ENCODE measurements at regions not wholly inside any gene's neighbourhood (a gene's known extent, or its start where the extent isn't known, plus 50 kb on each side); places are given as distances from the start of the nearest gene placed in this dataset.

GRCh38 chr22:22414266-22414665 lies 94.3 kb downstream of the ZNF280B start:
- TF ChIP-seq CTCF (IDR thresholded peaks at IDR 0.05) = no peak
- no peaks in the 10 kb centered on the region for H3K9me3 ChIP-seq (ENCODE audit: control insufficient read depth, insufficient read depth, low read length)
- H3K4me1 ChIP-seq (ENCODE audit: control insufficient read depth, insufficient read depth, low read length) = peaks cover 8% of the 10 kb centered on the region
- H3K36me3 Mint-ChIP-seq = no peaks in the 10 kb centered on the region
- H3K4me3 Mint-ChIP-seq = no peak overlapping the region
- WGBS (ENCODE audit: insufficient coverage) = 71% methylated on average over 1 of the region's 1 CpG
- ATAC-seq = no peak
- H3K27me3 ChIP-seq (ENCODE audit: control insufficient read depth, insufficient read depth, low read length) = peaks cover 2% of the 10 kb centered on the region
- H3K27me3 Mint-ChIP-seq (ENCODE audit: low read depth in 2 of 2) = peaks cover 26 to 66% of the 10 kb centered on the region in 2 donors
- no peak overlapping the region for H3K4me3 ChIP-seq (ENCODE audit: low read length)
- DNase-seq = no peak
- H3K27ac Mint-ChIP-seq = no peak overlapping the region
- H3K4me1 Mint-ChIP-seq = no peaks in the 10 kb centered on the region
- intact Hi-C loops (cut with micrococcal nuclease) = no loop called here
- no peaks in the 10 kb centered on the region for H3K36me3 ChIP-seq (ENCODE audit: control insufficient read depth, insufficient read depth, low read length)
- H3K9me3 Mint-ChIP-seq = no peaks in the 10 kb centered on the region
- H3K27ac ChIP-seq (ENCODE audit: low read length) = no peak overlapping the region

- no peak overlapping the region for H3K4me3 ChIP-seq (ENCODE audit: low read length)
- no peaks in the 10 kb centered on the region for H3K36me3 Mint-ChIP-seq
- no peak for DNase-seq
- WGBS (ENCODE audit: insufficient coverage) = 88% methylated on average over 5 of the region's 9 CpGs
- H3K27me3 ChIP-seq (ENCODE audit: control insufficient read depth, insufficient read depth, low read length) = peaks cover 2% of the 10 kb centered on the region
- H3K27ac ChIP-seq (ENCODE audit: low read length) = no peak overlapping the region
- H3K9me3 ChIP-seq (ENCODE audit: control insufficient read depth, insufficient read depth, low read length) = no peaks in the 10 kb centered on the region
- no peak for TF ChIP-seq CTCF (IDR thresholded peaks at IDR 0.05)
- H3K9me3 Mint-ChIP-seq = no peaks in the 10 kb centered on the region
- no peaks in the 10 kb centered on the region for H3K36me3 ChIP-seq (ENCODE audit: control insufficient read depth, insufficient read depth, low read length)
- no peak overlapping the region for H3K4me3 Mint-ChIP-seq
- peaks cover 16 to 56% of the 10 kb centered on the region in 2 donors for H3K27me3 Mint-ChIP-seq (ENCODE audit: low read depth in 2 of 2)
- ATAC-seq = no peak
- intact Hi-C loops (cut with micrococcal nuclease) = no loop called here
- H3K27ac Mint-ChIP-seq = no peak overlapping the region
- H3K4me1 ChIP-seq (ENCODE audit: control insufficient read depth, insufficient read depth, low read length) = peaks cover under 1% of the 10 kb centered on the region
- peaks cover 0 to 2% of the 10 kb centered on the region in 2 donors for H3K4me1 Mint-ChIP-seq
These were observed 90.9 kb downstream of the ZNF280B start for GRCh38 chr22:22417495-22418162.

GRCh38 chr22:22418163-22418549 lies 90.4 kb downstream of the ZNF280B start:
- no peak overlapping the region for H3K27ac Mint-ChIP-seq
- intact Hi-C loops (cut with micrococcal nuclease) = no loop called here
- no peaks in the 10 kb centered on the region for H3K9me3 Mint-ChIP-seq
- no peaks in the 10 kb centered on the region for H3K36me3 Mint-ChIP-seq
- Histone ChIP-seq H3K36me3 (ENCODE audit: control insufficient read depth, insufficient read depth, low read length) (no peaks in the 10 kb centered on the region), H3K4me3 (ENCODE audit: low read length) (no peak overlapping the region), H3K9me3 (ENCODE audit: control insufficient read depth, insufficient read depth, low read length) (no peaks in the 10 kb centered on the region), H3K4me1 (ENCODE audit: control insufficient read depth, insufficient read depth, low read length) (peaks cover 3% of the 10 kb centered on the region), H3K27ac (ENCODE audit: low read length) (no peak overlapping the region), H3K27me3 (ENCODE audit: control insufficient read depth, insufficient read depth, low read length) (peaks cover 2% of the 10 kb centered on the region)
- peaks cover 14 to 51% of the 10 kb centered on the region in 2 donors for H3K27me3 Mint-ChIP-seq (ENCODE audit: low read depth in 2 of 2)
- DNase-seq (no peak), ATAC-seq (no peak)
- WGBS (ENCODE audit: insufficient coverage) = 94% methylated on average over 2 of the region's 2 CpGs
- peaks cover 0 to 5% of the 10 kb centered on the region in 2 donors for H3K4me1 Mint-ChIP-seq
- H3K4me3 Mint-ChIP-seq = no peak overlapping the region
- TF ChIP-seq CTCF (IDR thresholded peaks at IDR 0.05) = no peak

GRCh38 chr22:22418957-22419356 lies 89.6 kb downstream of the ZNF280B start:
- DNase-seq = no peak
- H3K4me3 ChIP-seq (ENCODE audit: low read length) = no peak overlapping the region
- Mint-ChIP-seq H3K27me3 (ENCODE audit: low read depth in 2 of 2) (peaks cover 14 to 44% of the 10 kb centered on the region in 2 donors), H3K36me3 (no peaks in the 10 kb centered on the region), H3K27ac (no peak overlapping the region), H3K4me1 (peaks cover 0 to 5% of the 10 kb centered on the region in 2 donors), H3K4me3 (no peak overlapping the region), H3K9me3 (no peaks in the 10 kb centered on the region)
- H3K4me1 ChIP-seq (ENCODE audit: control insufficient read depth, insufficient read depth, low read length) = peaks cover 3% of the 10 kb centered on the region
- ATAC-seq = no peak
- no peaks in the 10 kb centered on the region for H3K9me3 ChIP-seq (ENCODE audit: control insufficient read depth, insufficient read depth, low read length)
- intact Hi-C loops (cut with micrococcal nuclease) = no loop called here
- H3K27me3 ChIP-seq (ENCODE audit: control insufficient read depth, insufficient read depth, low read length) = peaks cover 2% of the 10 kb centered on the region
- H3K27ac ChIP-seq (ENCODE audit: low read length) = no peak overlapping the region
- no peaks in the 10 kb centered on the region for H3K36me3 ChIP-seq (ENCODE audit: control insufficient read depth, insufficient read depth, low read length)
- TF ChIP-seq CTCF (IDR thresholded peaks at IDR 0.05) = no peak
- 63% methylated on average over 1 of the region's 2 CpGs for WGBS (ENCODE audit: insufficient coverage)

Data from natural killer cell (primary cell).